GM21825 (cell line): ENCODE measurements at regions not wholly inside any gene's neighbourhood (a gene's known extent, or its start where the extent isn't known, plus 50 kb on each side); places are given as distances from the start of the nearest gene placed in this dataset.
"Not testable (repeated sequence)": the region's sequence is repeated elsewhere in the genome, so short reads cannot be mapped to it uniquely, and the experiment has no call there.

Experiments used
- ATAC-seq: cut with Tn5 transposase; IDR thresholded peaks from one replicate; pipeline ENCODE4 v1.9.1; 2021; ENCODE audit warnings: mild to moderate bottlenecking, moderate library complexity; ENCODE audit not compliant: unreplicated experiment

GRCh38 chr7:156590212-156590611 is 50.4 kb upstream of the RNF32 start:
- no peak for ATAC-seq

- ATAC-seq, result no peak
Measured at GRCh38 chr7:156589808-156590207, 50.8 kb upstream of the RNF32 start.

- ATAC-seq, result no peak
Measured at GRCh38 chr7:156585926-156586325, 54.6 kb upstream of the RNF32 start.

GRCh38 chr7:156585025-156585648 is 55.4 kb upstream of the RNF32 start:
- no peak for ATAC-seq

GRCh38 chr7:156582591-156583123 is 57.9 kb upstream of the RNF32 start:
- ATAC-seq, result no peak

GRCh38 chr7:156580036-156580435 is 60.5 kb upstream of the RNF32 start:
- ATAC-seq, result no peak

GRCh38 chr7:156579566-156579965 is 61.0 kb upstream of the RNF32 start:
- ATAC-seq, result no peak

- no peak for ATAC-seq
Measured at GRCh38 chr7:156578978-156579430, 61.6 kb upstream of the RNF32 start.

GRCh38 chr7:156578578-156578940 is 62.0 kb upstream of the RNF32 start:
- ATAC-seq, result no peak

GRCh38 chr7:156577645-156578577 is 62.7 kb upstream of the RNF32 start:
- ATAC-seq, result no peak

GRCh38 chr7:156576216-156577058 is 64.1 kb upstream of the RNF32 start:
- ATAC-seq, result no peak

GRCh38 chr7:156568258-156568657 is 72.3 kb upstream of the RNF32 start:
- ATAC-seq, result no peak

- no peak for ATAC-seq
Measured at GRCh38 chr7:156566812-156567549, 73.6 kb upstream of the RNF32 start.

GRCh38 chr7:156565002-156565401 is 75.6 kb upstream of the RNF32 start:
- not testable (repeated sequence) for ATAC-seq

GRCh38 chr7:156560696-156561095 is 79.9 kb upstream of the RNF32 start:
- ATAC-seq, result no peak

GRCh38 chr7:156560075-156560474 is 80.5 kb upstream of the RNF32 start:
- ATAC-seq, result no peak

- ATAC-seq, result no peak
Measured at GRCh38 chr7:156559001-156559400, 81.6 kb upstream of the RNF32 start.

GRCh38 chr7:156558198-156558597 is 82.4 kb upstream of the RNF32 start:
- ATAC-seq, result no peak

GRCh38 chr7:156556083-156556482 is 84.5 kb upstream of the RNF32 start:
- no peak for ATAC-seq

- no peak for ATAC-seq
Measured at GRCh38 chr7:156554488-156554887, 86.1 kb upstream of the RNF32 start.
